GM20000 (cell line): ENCODE measurements at regions not wholly inside any gene's neighbourhood (a gene's known extent, or its start where the extent isn't known, plus 50 kb on each side); places are given as distances from the start of the nearest gene placed in this dataset.

Experiments used
- DNase-seq: peaks from one replicate; pipeline ENCODE4 v3.0.0; 2012; ENCODE audit warnings: low spot score
- CTCF ChIP-seq: IDR thresholded peaks from 2 replicates; pipeline ENCODE4 v1.5.1; 2012; ENCODE audit warnings: mild to moderate bottlenecking, control low read depth; ENCODE audit errors: extremely low read depth, missing control alignments

- no peak for DNase-seq
- TF ChIP-seq CTCF = no peak
Measured at GRCh38 chr13:109669956-109670355, 116.4 kb downstream of the IRS2 start.

GRCh38 chr13:109669234-109669612, 117.2 kb downstream of the IRS2 start:
- no peak for TF ChIP-seq CTCF
- DNase-seq = no peak

DNA sequence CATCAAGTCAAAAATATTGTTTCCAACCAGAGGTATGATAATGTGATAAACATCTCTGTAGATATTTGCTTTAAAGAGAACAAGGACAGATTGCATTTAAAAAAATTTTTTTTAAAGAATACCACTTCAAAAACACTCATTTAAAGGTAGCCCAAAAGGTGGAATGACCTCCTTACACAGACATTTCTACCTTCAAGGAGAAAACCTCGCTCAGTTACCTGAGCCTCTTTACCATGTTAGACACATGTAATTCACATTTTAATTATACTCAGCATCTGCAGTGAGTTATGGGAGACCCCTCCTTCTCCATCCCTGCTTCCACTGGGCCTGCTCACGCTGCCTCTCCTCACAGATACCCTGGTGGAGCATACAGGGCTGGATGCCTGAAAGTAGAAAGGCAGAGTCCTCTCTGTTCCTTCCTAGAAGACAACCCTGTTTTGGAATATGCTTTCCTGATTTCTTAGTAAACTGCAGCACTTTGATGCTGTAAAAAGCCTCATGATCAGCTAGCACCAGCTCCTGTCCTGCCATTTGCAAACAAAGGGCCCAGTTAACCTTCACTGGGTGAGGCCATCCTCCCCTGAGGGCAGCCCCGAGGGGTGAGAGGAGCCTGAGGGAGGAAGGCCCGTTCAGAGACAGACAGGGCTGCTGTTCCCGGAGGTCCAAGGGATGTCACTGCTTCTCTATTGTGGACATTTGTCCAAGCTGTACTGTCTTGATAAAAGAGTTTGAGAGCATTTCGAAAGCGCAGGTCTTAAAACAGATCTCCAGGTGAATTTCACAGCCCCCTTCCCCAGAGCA, 117.8 kb downstream of the IRS2 start:
- no peak for TF ChIP-seq CTCF
- DNase-seq = no peak

GRCh38 chr13:109667807-109668291, 118.5 kb downstream of the IRS2 start:
- TF ChIP-seq CTCF = no peak
- no peak for DNase-seq

DNA sequence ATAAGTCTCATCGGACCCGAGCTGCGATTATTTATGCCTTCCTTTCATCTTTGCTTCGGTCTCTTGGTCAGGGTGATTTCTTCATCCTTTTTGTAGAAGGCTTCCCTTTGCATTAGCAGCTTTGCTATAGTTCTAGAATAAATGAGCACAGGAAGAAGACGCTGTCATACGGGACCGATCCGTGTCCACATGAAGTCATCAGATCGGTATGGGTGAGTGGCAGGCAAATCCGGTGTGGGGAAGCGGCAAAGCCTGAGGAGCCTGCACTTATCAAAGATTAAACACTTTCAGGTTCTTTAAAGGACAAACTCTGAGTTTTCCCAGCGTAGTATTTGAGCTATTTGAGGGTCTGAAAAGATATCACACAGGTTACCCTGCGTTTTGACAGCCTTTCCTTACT, 119.3 kb downstream of the IRS2 start:
- DNase-seq = no peak
- TF ChIP-seq CTCF = no peak

- DNase-seq = no peak
Measured at GRCh38 chr13:109666656-109667055, 119.7 kb downstream of the IRS2 start.

More at GRCh38 chr13:109666656-109667055, 119.7 kb downstream of the IRS2 start:
- no peak for TF ChIP-seq CTCF
